ENCODE measurements at regions not wholly inside any gene's neighbourhood (a gene's known extent, or its start where the extent isn't known, plus 50 kb on each side); places are given as distances from the start of the nearest gene placed in this dataset.

- Mint-ChIP-seq H3K4me3 (no peak overlapping the region), H3K27ac (no peak overlapping the region), H3K27me3 (ENCODE audit: insufficient read depth, low read depth, poor library complexity) (peaks cover 4% of the 10 kb centered on the region), H3K36me3 (ENCODE audit: low read depth) (peaks cover 8% of the 10 kb centered on the region; the same call in 2 of the 3 replicates), H3K9me3 (peaks cover 9% of the 10 kb centered on the region), H3K4me1 (peaks cover 7% of the 10 kb centered on the region)
- Histone ChIP-seq H3F3A (replicated peaks; ENCODE audit: low read depth) (no peaks in the 10 kb centered on the region), H3K36me3 (ENCODE audit: insufficient read depth) (no peaks in the 10 kb centered on the region), H2AFZ (no peak overlapping the region), H3K4me2 (no peak overlapping the region), H3K27ac (ENCODE audit: low read depth) (no peak overlapping the region), H3K4me3 (no peak overlapping the region), H4K20me1 (replicated peaks; ENCODE audit: insufficient read depth) (no peaks in the 10 kb centered on the region), H3K79me2 (replicated peaks; ENCODE audit: insufficient read depth) (no peaks in the 10 kb centered on the region), H3K4me1 (ENCODE audit: insufficient read depth) (no peaks in the 10 kb centered on the region), H3K27me3 (ENCODE audit: insufficient read depth) (no peaks in the 10 kb centered on the region), H3K9me2 (ENCODE audit: insufficient read depth) (0 out of 2 replicates have a peak, but pooled peaks cover 3% of the 10 kb centered on the region)
- ATAC-seq (no peak), DNase-seq (ENCODE audit: low spot score) (no peak)
- no peak for TF ChIP-seq JUNB (IDR thresholded peaks at IDR 0.05; ENCODE audit: unreplicated experiment)
- TF ChIP-seq EZH2 (IDR thresholded peaks at IDR 0.05; ENCODE audit: low read depth, unreplicated experiment): no peak
- no peak for TF ChIP-seq ETS1 (IDR thresholded peaks at IDR 0.05)
- no peak for TF ChIP-seq CTCF (conservative IDR thresholded peaks at IDR 0.05; ENCODE audit: low read depth in 2 of 2)
- no peak for TF ChIP-seq STAT1 (IDR thresholded peaks at IDR 0.05; ENCODE audit: unreplicated experiment)
- no peak for TF ChIP-seq REST (IDR thresholded peaks at IDR 0.05; ENCODE audit: unreplicated experiment)
- TF ChIP-seq POLR2AphosphoS5 (IDR thresholded peaks at IDR 0.05; ENCODE audit: low read depth): no peak
- no peak for TF ChIP-seq ZNF462 (CRISPR knock-in tag; IDR thresholded peaks at IDR 0.05)
- no peak for TF ChIP-seq NANOG (IDR thresholded peaks at IDR 0.05; ENCODE audit: borderline replicate concordance)
- no peak for TF ChIP-seq ZNF331 (CRISPR knock-in tag; IDR thresholded peaks at IDR 0.05; ENCODE audit: low read depth)
- no peak for TF ChIP-seq CREB1 (CRISPR knock-in tag; IDR thresholded peaks at IDR 0.05; ENCODE audit: low read depth)
- TF ChIP-seq EZH2phosphoT487 (IDR thresholded peaks at IDR 0.05; ENCODE audit: unreplicated experiment): no peak
- TF ChIP-seq ZNF114 (CRISPR knock-in tag; IDR thresholded peaks at IDR 0.05): no peak
These were observed 212.1 kb downstream of the MAF start for GRCh38 chr16:79388396-79388795.
